ENCODE measurements at regions not wholly inside any gene's neighbourhood (a gene's known extent, or its start where the extent isn't known, plus 50 kb on each side); places are given as distances from the start of the nearest gene placed in this dataset.
"Not testable (repeated sequence)": the region's sequence is repeated elsewhere in the genome, so short reads cannot be mapped to it uniquely, and the experiment has no call there.

DNA sequence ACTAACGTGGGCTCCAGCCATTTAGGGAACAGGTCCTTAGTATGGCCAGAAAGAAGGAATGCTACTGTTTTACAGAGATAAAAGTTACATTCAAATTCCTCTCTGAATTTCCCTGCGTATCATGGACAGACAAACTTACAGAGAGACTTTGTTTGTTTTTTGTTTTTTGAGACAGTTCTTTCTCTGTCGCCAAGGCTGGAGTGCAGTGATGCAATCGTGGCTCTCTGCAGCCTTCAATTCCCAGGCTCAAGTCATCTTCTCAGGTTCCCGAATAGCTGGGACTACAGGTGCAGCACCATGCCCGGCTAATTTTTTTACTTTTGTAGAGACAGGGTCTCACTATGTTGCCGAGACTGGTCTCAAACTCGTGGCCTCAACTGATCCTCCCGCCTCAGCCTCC, 64.5 kb upstream of the MPP7 start:
- no peak for DNase-seq (ENCODE audit: low spot score)
- ATAC-seq (ENCODE audit: low FRiP score), result no peak
- TF ChIP-seq, protein P1, sequence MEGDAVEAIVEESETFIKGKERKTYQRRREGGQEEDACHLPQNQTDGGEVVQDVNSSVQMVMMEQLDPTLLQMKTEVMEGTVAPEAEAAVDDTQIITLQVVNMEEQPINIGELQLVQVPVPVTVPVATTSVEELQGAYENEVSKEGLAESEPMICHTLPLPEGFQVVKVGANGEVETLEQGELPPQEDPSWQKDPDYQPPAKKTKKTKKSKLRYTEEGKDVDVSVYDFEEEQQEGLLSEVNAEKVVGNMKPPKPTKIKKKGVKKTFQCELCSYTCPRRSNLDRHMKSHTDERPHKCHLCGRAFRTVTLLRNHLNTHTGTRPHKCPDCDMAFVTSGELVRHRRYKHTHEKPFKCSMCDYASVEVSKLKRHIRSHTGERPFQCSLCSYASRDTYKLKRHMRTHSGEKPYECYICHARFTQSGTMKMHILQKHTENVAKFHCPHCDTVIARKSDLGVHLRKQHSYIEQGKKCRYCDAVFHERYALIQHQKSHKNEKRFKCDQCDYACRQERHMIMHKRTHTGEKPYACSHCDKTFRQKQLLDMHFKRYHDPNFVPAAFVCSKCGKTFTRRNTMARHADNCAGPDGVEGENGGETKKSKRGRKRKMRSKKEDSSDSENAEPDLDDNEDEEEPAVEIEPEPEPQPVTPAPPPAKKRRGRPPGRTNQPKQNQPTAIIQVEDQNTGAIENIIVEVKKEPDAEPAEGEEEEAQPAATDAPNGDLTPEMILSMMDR (IDR thresholded peaks at IDR 0.05), result no peak

DNA sequence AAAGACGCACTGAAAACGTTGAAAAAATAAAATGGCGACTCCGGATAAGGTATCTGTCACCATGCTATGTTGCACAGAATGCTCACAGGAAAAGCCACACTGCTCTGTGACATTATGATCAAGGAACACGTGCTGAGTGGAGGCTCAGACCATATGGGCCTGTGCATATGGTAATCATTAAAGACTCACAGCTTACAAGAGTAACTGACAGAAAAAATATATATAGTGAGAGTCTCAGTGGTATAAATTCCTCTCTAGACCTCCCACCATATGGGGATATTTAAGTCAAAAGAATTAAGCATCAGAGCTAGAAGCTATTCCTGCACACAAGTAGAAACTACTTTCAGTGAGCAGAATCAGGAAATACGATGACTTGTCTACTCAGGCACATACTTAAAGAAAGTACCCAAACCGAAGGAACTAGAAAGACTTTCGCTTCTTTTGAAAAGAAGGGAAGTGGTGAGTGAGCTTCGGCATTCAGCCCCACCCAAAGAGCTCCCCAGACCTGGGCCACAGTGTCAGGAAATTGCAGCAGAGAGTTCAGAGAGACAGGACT, 65.1 kb upstream of the MPP7 start:
- no peak for ATAC-seq (ENCODE audit: low FRiP score)
- TF ChIP-seq, protein P1 (IDR thresholded peaks at IDR 0.05), result no peak
- DNase-seq (ENCODE audit: low spot score), result no peak

DNA sequence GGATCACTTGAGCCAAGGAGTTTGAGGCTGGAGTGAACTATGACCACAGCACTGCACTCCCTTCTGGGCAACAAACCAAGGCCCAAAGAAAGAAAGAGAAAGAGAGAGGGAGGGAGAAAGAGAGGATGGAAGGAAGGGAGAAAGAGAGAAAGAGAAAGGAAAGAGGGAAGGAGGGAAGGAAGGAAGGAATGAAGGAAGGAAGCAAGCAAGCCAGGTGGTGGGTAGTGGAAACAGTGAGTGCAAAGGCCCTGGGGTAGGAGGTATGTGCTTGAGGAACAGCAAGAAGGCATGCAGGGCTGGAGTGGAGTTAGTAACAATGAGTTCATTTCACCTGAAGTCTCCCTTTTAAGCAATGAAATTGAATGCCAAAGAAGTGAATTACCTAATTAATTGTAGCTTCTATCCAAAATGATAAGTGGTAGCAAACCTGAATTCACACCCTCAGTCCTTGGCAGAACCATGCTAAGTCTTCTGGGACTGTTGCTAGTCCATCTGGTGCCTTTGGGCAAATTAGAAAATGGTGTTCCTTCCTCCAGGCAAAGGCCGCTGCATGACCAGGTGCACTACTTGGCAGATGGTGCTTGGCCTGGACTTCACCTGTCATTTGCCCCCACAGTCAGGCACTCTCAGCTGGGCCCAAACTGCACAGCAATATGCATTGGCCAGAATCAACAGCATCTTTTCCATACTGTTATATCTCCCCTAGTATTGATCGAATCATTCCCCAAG, 67.4 kb upstream of the MPP7 start:
- ATAC-seq (ENCODE audit: low FRiP score) (no peak), DNase-seq (ENCODE audit: low spot score) (no peak)
- TF ChIP-seq, protein P1 (IDR thresholded peaks at IDR 0.05), result no peak

DNA sequence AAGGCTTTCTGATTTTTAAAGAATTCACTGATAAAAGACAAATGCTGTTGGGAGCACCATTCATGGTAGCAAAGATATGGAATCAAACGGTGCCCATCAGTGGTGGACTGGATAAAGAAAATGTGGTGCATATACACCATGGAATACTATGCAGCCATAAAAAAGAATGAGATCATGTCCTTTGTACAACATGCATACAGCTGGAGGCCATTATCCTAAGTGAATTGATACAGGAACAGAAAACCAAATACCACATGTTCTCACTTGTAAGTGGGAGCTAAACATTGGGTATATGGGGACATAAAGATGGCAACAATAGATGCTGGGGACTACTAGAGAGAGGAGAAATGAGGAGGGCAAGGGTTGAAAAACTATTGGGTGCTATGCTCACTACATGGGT, 68.8 kb upstream of the MPP7 start:
- not testable (repeated sequence) for ATAC-seq (ENCODE audit: low FRiP score); DNase-seq (ENCODE audit: low spot score)

DNA sequence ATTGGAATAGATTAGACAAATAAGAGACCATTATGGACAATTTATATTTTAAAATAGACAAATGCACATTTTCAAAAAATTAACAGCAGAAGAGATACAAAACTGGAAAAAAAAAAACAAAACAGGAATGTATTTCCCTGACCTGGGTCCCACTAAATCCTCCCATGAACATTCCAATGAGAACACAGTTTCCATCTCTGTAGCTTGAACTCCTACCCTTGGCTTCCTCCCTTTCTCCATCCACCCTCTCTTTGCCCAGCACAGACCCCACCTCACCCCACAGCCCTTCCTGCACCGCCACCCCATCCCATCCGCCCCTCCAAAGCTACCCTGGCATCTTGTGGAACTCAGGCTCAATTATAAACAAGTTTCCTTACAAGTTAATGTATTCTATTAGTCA, 71.2 kb upstream of the MPP7 start:
- ATAC-seq (ENCODE audit: low FRiP score), result no peak
- TF ChIP-seq, protein P1 (IDR thresholded peaks at IDR 0.05), result no peak
- no peak for DNase-seq (ENCODE audit: low spot score)

DNA sequence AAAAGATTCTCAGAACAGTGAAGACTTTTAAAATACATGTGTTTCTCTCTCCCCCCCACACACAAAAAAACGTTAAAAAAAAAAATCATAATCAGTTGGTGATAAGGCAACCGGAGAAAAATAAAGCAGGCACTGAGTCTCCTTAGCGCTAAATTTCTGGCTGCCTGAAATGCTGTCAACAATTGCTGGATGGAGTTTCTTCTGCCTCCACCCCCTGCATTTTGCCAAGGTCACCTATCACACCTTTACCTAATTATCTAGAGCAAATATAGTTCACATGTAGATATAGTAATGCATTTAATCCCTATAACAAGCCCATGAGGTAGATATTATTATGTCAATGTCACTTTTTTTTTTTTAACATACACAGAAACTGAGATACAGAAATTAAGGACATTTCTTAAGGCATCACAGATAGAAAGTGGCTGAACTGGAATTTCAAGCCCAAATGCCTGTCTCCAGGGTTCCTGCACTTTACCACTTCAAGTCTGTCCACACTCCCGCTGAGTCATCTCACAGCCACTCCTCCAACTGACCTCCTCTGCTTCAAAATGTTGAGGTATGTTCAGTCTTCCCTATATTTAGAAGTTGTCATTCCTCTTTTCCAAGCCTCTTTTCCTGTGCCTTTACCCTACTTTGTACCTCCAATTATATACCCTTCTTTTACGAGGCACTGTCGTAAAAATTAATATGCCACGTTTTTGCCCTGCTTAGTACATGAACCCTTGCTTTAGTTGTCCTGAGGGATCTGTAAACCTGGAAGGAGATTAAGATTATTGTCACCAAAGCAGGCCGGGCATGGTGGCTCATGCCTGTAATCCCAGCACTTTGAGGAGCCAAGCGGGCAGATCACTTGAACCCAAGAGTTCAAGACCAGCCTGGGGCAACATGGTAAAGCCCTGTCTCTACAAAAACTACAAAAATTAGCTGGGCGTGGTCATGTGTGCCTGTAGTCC, 72.8 kb upstream of the MPP7 start:
- DNase-seq (ENCODE audit: low spot score) (no peak), ATAC-seq (ENCODE audit: low FRiP score) (no peak)
- TF ChIP-seq, protein P1 (IDR thresholded peaks at IDR 0.05), result no peak

DNA sequence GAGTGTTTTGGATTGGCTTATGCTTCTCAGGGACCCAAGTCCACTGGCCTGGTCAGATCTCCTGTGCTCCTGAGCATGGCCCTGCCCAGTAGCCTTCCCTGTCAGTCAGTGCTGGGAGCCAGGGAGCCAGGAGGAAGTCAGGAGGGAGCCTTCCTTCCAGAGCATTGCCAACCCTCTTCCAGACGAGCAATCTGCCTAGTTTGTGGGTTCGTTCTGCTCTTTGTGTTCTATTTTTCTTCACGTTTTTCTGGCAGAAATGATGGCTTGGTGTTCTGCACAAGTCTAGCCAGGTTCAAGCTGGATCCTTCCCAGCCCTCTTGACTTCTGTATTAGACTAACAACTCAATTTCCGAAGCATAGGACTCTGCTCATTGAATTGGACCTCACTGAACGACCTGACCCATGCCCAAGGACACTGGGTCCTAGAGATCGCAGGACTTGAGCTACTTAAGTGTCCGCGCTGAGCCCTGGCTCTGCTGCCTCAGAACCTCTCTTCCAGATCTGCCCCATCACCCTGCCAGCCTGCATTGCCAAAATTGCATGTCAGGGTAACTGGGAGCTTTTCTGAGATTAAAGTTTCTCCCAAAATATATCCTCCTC, 76.2 kb upstream of the MPP7 start:
- no peak for ATAC-seq (ENCODE audit: low FRiP score)
- DNase-seq (ENCODE audit: low spot score), result no peak
- TF ChIP-seq, protein P1 (IDR thresholded peaks at IDR 0.05), result no peak

Measured in omental fat pad (tissue), 3 donors.